Keratinocyte (primary cell): ENCODE measurements at regions not wholly inside any gene's neighbourhood (a gene's known extent, or its start where the extent isn't known, plus 50 kb on each side); places are given as distances from the start of the nearest gene placed in this dataset.

Experiments used
- DNase-seq: peaks from one replicate; pipeline ENCODE4 v3.0.0-alpha.2; 2011; ENCODE audit warnings: low read depth, missing footprints, low spot score
- FAIRE-seq: peaks from 2 replicates; lab custom pipeline; 2011; peaks lifted over from hg19 to GRCh38; lab: Jason Lieb, UNC
- H2AFZ ChIP-seq: 2 replicates; pipeline ENCODE4 v1.6.0; 2012; ENCODE audit warnings: low read length, control low read depth, inconsistent platforms; ENCODE audit not compliant: control insufficient read depth
- H3K27ac ChIP-seq: 2 replicates; pipeline ENCODE4 v1.5.1; 2011; ENCODE audit warnings: low read length; ENCODE audit not compliant: control insufficient read depth, insufficient read depth
- H3K27me3 ChIP-seq: 3 replicates; pipeline ENCODE4 v1.6.0; 2011; ENCODE audit warnings: low read length; ENCODE audit not compliant: control insufficient read depth, insufficient read depth; ENCODE audit errors: extremely low read depth
- H3K36me3 ChIP-seq, 2 experiments: 2 replicates in 1 of 2; 3 replicates in 1 of 2; pipeline ENCODE4 v1.5.1; 2011; ENCODE audit warnings: low read length in 2 of 2, mild to moderate bottlenecking in 1 of 2; ENCODE audit not compliant: control insufficient read depth in 2 of 2, insufficient read depth in 2 of 2; ENCODE audit errors: extremely low read depth in 1 of 2
- H3K4me1 ChIP-seq: 3 replicates; pipeline ENCODE4 v1.5.1; 2011; ENCODE audit warnings: low read length; ENCODE audit not compliant: control insufficient read depth, insufficient read depth; ENCODE audit errors: extremely low read depth
- H3K4me2 ChIP-seq: 3 replicates; pipeline ENCODE4 v1.6.0; 2011; ENCODE audit warnings: low read depth, low read length; ENCODE audit not compliant: control insufficient read depth, insufficient read depth; ENCODE audit errors: extremely low read depth
- H3K4me3 ChIP-seq, 3 experiments: fragments of 200-600 bp in 1 of 3; sonication (generic) in 1 of 3; 2 replicates in 2 of 3; 3 replicates in 1 of 3; pipeline ENCODE4 v1.5.1; 2011 to 2016; ENCODE audit warnings: low read length in 3 of 3, mild to moderate bottlenecking in 3 of 3, control low read depth in 2 of 3, inconsistent platforms in 1 of 3, low read depth in 1 of 3, mixed read lengths in 1 of 3, mixed run types in 1 of 3, moderate library complexity in 1 of 3; ENCODE audit not compliant: control insufficient read depth in 2 of 3, insufficient read depth in 2 of 3; ENCODE audit errors: extremely low read depth in 1 of 3
- H3K79me2 ChIP-seq: 2 replicates; pipeline ENCODE4 v1.6.0; 2012; ENCODE audit warnings: low read length; ENCODE audit not compliant: control insufficient read depth, insufficient read depth
- H3K9ac ChIP-seq: 3 replicates; pipeline ENCODE4 v1.6.0; 2011; ENCODE audit warnings: low read length; ENCODE audit not compliant: control insufficient read depth, insufficient read depth; ENCODE audit errors: extremely low read depth
- H3K9me1 ChIP-seq: 3 replicates; pipeline ENCODE4 v1.6.0; 2011; ENCODE audit warnings: low read length; ENCODE audit not compliant: control insufficient read depth, insufficient read depth; ENCODE audit errors: extremely low read depth
- H3K9me3 ChIP-seq: 2 replicates; pipeline ENCODE4 v1.5.1; 2012; ENCODE audit warnings: low read depth, low read length; ENCODE audit not compliant: control insufficient read depth
- H4K20me1 ChIP-seq: 3 replicates; pipeline ENCODE4 v1.6.0; 2011; ENCODE audit warnings: low read length; ENCODE audit not compliant: control insufficient read depth, insufficient read depth; ENCODE audit errors: extremely low read depth
- EZH2 ChIP-seq: IDR thresholded peaks from one replicate; pipeline ENCODE4 v1.6.1; 2012; ENCODE audit warnings: inconsistent platforms, mild to moderate bottlenecking, low read length, moderate library complexity
- dilution Hi-C: fragments of 300-500 bp; cut with MboI; formaldehyde crosslinking; loops from one replicate; pipeline ENCODE4 v1.7.0; 2020; ENCODE audit warnings: low sequenced_read_pairs; ENCODE audit not compliant: extremely low pct_ligation_motif_present
- TF ChIP-seq, protein P1 (sequence below), 3 experiments: IDR thresholded peaks in 1 of 3; conservative IDR thresholded peaks in 1 of 3; optimal IDR thresholded peaks in 1 of 3; 2 replicates in 2 of 3; 3 replicates in 1 of 3; pipeline versions ENCODE3 to v1.5.1; 2011; ENCODE audit warnings: low read length in 3 of 3, mild to moderate bottlenecking in 3 of 3, moderate library complexity in 2 of 3, control low read depth in 1 of 3, inconsistent platforms in 1 of 3; ENCODE audit not compliant: insufficient read depth in 2 of 3; ENCODE audit errors: extremely low read depth in 1 of 3

DNA sequence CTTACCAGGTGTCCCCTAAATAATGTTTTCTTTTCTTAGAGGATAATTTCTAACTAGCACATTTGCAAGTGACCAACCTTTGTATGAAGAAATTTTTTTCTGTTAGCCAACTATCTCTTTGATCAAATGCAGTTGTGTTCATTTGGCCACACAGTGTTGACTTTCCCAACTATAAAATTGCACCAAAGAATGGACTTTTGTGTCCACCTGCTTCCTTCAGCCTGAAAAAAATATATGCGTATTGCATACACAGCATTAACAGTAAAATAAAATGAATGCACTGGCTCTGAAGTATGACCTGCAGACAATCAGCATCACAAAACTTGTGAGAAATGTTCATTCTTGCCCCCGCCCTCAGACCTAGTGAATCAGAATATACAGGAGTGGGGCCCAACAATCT is 342.0 kb downstream of the SEC23A start:
- H3K27ac ChIP-seq: no peak overlapping the region
- no peaks in the 10 kb centered on the region for H3K27me3 ChIP-seq
- H4K20me1 ChIP-seq: no peaks in the 10 kb centered on the region
- no peak overlapping the region for H3K4me3 ChIP-seq
- no peak overlapping the region for H2AFZ ChIP-seq
- H3K4me1 ChIP-seq: no peaks in the 10 kb centered on the region
- H3K9me1 ChIP-seq: no peaks in the 10 kb centered on the region
- no peaks in the 10 kb centered on the region for H3K9me3 ChIP-seq
- no peak overlapping the region for H3K9ac ChIP-seq
- DNase-seq: no peak
- TF ChIP-seq, protein P1, sequence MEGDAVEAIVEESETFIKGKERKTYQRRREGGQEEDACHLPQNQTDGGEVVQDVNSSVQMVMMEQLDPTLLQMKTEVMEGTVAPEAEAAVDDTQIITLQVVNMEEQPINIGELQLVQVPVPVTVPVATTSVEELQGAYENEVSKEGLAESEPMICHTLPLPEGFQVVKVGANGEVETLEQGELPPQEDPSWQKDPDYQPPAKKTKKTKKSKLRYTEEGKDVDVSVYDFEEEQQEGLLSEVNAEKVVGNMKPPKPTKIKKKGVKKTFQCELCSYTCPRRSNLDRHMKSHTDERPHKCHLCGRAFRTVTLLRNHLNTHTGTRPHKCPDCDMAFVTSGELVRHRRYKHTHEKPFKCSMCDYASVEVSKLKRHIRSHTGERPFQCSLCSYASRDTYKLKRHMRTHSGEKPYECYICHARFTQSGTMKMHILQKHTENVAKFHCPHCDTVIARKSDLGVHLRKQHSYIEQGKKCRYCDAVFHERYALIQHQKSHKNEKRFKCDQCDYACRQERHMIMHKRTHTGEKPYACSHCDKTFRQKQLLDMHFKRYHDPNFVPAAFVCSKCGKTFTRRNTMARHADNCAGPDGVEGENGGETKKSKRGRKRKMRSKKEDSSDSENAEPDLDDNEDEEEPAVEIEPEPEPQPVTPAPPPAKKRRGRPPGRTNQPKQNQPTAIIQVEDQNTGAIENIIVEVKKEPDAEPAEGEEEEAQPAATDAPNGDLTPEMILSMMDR (optimal IDR thresholded peaks at IDR 0.05 in 1 of 3, IDR thresholded peaks at IDR 0.05 in 1 of 3, conservative IDR thresholded peaks at IDR 0.05 in 1 of 3; ENCODE audit: extremely low read depth in 1 of 3, insufficient read depth in 2 of 3, low read length in 3 of 3): no peak
- TF ChIP-seq EZH2: no peak
- H3K79me2 ChIP-seq: no peaks in the 10 kb centered on the region
- no peaks in the 10 kb centered on the region for H3K36me3 ChIP-seq
- dilution Hi-C loops: no loop called here
- no peak for FAIRE-seq
- H3K4me2 ChIP-seq: no peak overlapping the region

DNA sequence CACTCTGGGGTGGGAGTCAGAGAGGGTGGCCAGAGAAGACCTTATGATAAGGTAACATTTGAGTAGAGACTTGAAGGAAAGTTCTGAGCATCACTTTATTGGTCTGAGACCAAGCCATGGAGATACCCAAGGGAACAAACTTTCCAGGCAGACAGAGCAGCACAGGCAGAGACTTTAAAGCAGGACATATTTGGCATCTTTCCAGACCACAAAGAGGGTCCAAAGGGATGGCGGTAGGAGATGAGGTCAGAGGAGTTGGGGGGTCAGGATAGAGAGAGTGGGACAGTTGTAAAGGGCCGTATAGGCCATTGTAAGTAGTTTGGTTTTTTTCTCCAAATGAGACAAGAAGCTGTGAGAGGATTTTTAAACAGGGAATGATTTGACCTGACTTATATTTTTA is 344.4 kb downstream of the SEC23A start:
- TF ChIP-seq EZH2: no peak
- TF ChIP-seq, protein P1 (optimal IDR thresholded peaks at IDR 0.05 in 1 of 3, IDR thresholded peaks at IDR 0.05 in 1 of 3, conservative IDR thresholded peaks at IDR 0.05 in 1 of 3; ENCODE audit: extremely low read depth in 1 of 3, insufficient read depth in 2 of 3, low read length in 3 of 3): no peak
- DNase-seq (no peak), FAIRE-seq (no peak)
- Histone ChIP-seq H3K79me2 (no peaks in the 10 kb centered on the region), H3K27me3 (no peaks in the 10 kb centered on the region), H3K9me1 (no peaks in the 10 kb centered on the region), H3K4me3 (no peak overlapping the region), H3K4me1 (no peaks in the 10 kb centered on the region), H3K9ac (no peak overlapping the region), H2AFZ (no peak overlapping the region), H3K36me3 (no peaks in the 10 kb centered on the region), H3K9me3 (no peaks in the 10 kb centered on the region), H3K27ac (no peak overlapping the region), H3K4me2 (no peak overlapping the region), H4K20me1 (no peaks in the 10 kb centered on the region)
- dilution Hi-C loops: no loop called here
